Transverse colon (tissue), 3 donors: ENCODE measurements at regions not wholly inside any gene's neighbourhood (a gene's known extent, or its start where the extent isn't known, plus 50 kb on each side); places are given as distances from the start of the nearest gene placed in this dataset.

Experiments used
- POLR2A ChIP-seq: fragments of 450-650 bp; IDR thresholded peaks from one replicate; pipeline ENCODE4 v1.6.1; 2016; ENCODE audit warnings: antibody characterized with exemption, mild to moderate bottlenecking, moderate library complexity
- POLR2AphosphoS5 ChIP-seq, 3 donors: sonication (generic); formaldehyde crosslinking; IDR thresholded peaks; one replicate each; pipeline ENCODE4 v1.6.1; 2016; ENCODE audit warnings: antibody characterized with exemption in 3 of 3

GRCh38 chr3:31297726-31298298 is 234.9 kb upstream of the STT3B start:
- TF ChIP-seq POLR2A (no peak), POLR2AphosphoS5 (IDR thresholded peaks at IDR 0.05) (no peak)
